WTC11 (cell line): ENCODE measurements at regions not wholly inside any gene's neighbourhood (a gene's known extent, or its start where the extent isn't known, plus 50 kb on each side); places are given as distances from the start of the nearest gene placed in this dataset.
"Not testable (repeated sequence)": the region's sequence is repeated elsewhere in the genome, so short reads cannot be mapped to it uniquely, and the experiment has no call there.

Experiments
- ATAC-seq: fragments of 200-7000 bp; cut with Tn5 transposase; 2 replicates; pipeline ENCODE4 v1.10.0; 2021; ENCODE audit warnings: mild to moderate bottlenecking, moderate library complexity
- CTCF ChIA-PET: fragments of 300-600 bp; sonication (Branson Sonifier 250); formaldehyde crosslinking; loops from one replicate; lab custom pipeline; 2021; ENCODE audit warnings: antibody characterized with exemption; lab: Charles Lee
- POLR2A ChIA-PET: fragments of 350-600 bp; sonication (Branson Sonifier 250); formaldehyde crosslinking; loops from one replicate; lab custom pipeline; 2021; ENCODE audit warnings: antibody characterized with exemption; lab: Charles Lee
- DNase-seq: peaks from one replicate; pipeline ENCODE4 v3.0.0; 2021; ENCODE audit warnings: low spot score
- H3K27ac Mint-ChIP-seq: 2 replicates; pipeline ENCODE4 v1.8.0; 2021; ENCODE audit warnings: mixed read lengths
- H3K27me3 Mint-ChIP-seq: 2 replicates; pipeline ENCODE4 v1.8.0; 2021; ENCODE audit warnings: low read depth, mild to moderate bottlenecking, moderate library complexity, mixed read lengths
- H3K36me3 Mint-ChIP-seq: 2 replicates; pipeline ENCODE4 v1.8.0; 2021; ENCODE audit warnings: mixed read lengths
- H3K4me1 Mint-ChIP-seq: 2 replicates; pipeline ENCODE4 v1.8.0; 2022; ENCODE audit warnings: mixed read lengths
- H3K4me3 Mint-ChIP-seq: 2 replicates; pipeline ENCODE4 v1.8.0; 2021; ENCODE audit warnings: mild to moderate bottlenecking, moderate library complexity, mixed read lengths
- H3K9me3 Mint-ChIP-seq: 2 replicates; pipeline ENCODE4 v1.8.0; 2021; ENCODE audit warnings: mixed read lengths
- ATF2 ChIP-seq: sonication (generic); formaldehyde crosslinking; IDR thresholded peaks from 2 replicates; pipeline ENCODE4 v1.8.1; 2022; ENCODE audit warnings: low read depth, missing genetic modification reagents, borderline replicate concordance
- ATF6 ChIP-seq: sonication (generic); formaldehyde crosslinking; IDR thresholded peaks from 2 replicates; pipeline ENCODE4 v1.8.1; 2023; ENCODE audit warnings: mild to moderate bottlenecking, missing genetic modification reagents
- FOXJ3 ChIP-seq: sonication (generic); formaldehyde crosslinking; IDR thresholded peaks from 2 replicates; pipeline ENCODE4 v1.9.0; 2021; ENCODE audit warnings: missing genetic modification reagents, mild to moderate bottlenecking, borderline replicate concordance
- GABPB1 ChIP-seq: sonication (generic); formaldehyde crosslinking; IDR thresholded peaks from 2 replicates; pipeline ENCODE4 v1.8.1; 2023; ENCODE audit warnings: mild to moderate bottlenecking, missing genetic modification reagents
- MYBL2 ChIP-seq: sonication (generic); formaldehyde crosslinking; IDR thresholded peaks from 2 replicates; pipeline ENCODE4 v1.8.1; 2023; ENCODE audit warnings: mild to moderate bottlenecking, moderate library complexity, missing genetic modification reagents
- NFYB ChIP-seq: sonication (generic); formaldehyde crosslinking; conservative IDR thresholded peaks from 2 replicates; pipeline ENCODE4 v1.8.0; 2022; ENCODE audit warnings: low read depth, missing genetic modification reagents
- RELA ChIP-seq: sonication (generic); formaldehyde crosslinking; IDR thresholded peaks from 2 replicates; pipeline ENCODE4 v1.8.1; 2022; ENCODE audit warnings: missing genetic modification reagents, mild to moderate bottlenecking, borderline replicate concordance
- RORB ChIP-seq: fragments of 250-450 bp; sonication (Bioruptor Pico); IDR thresholded peaks from 2 replicates; pipeline ENCODE4 v1.9.0; 2021; ENCODE audit warnings: mild to moderate bottlenecking
- SMAD4 ChIP-seq: sonication (generic); formaldehyde crosslinking; IDR thresholded peaks from 2 replicates; pipeline ENCODE4 v1.8.0; 2022; ENCODE audit warnings: mild to moderate bottlenecking, missing genetic modification reagents
- SP1 ChIP-seq: sonication (generic); formaldehyde crosslinking; conservative IDR thresholded peaks from 2 replicates; pipeline ENCODE4 v1.8.1; 2022; ENCODE audit warnings: missing genetic modification reagents
- STAT6 ChIP-seq: sonication (generic); formaldehyde crosslinking; conservative IDR thresholded peaks from 2 replicates; pipeline ENCODE4 v1.8.1; 2023; ENCODE audit warnings: mild to moderate bottlenecking, low read depth, missing genetic modification reagents, moderate library complexity
- TEAD4 ChIP-seq: sonication (generic); formaldehyde crosslinking; IDR thresholded peaks from 2 replicates; pipeline ENCODE4 v1.8.0; 2022; ENCODE audit warnings: mild to moderate bottlenecking, missing genetic modification reagents
- ZNF121 ChIP-seq: sonication (generic); formaldehyde crosslinking; IDR thresholded peaks from 2 replicates; pipeline ENCODE4 v1.8.0; 2023; ENCODE audit warnings: missing genetic modification reagents
- ZNF317 ChIP-seq: sonication (generic); formaldehyde crosslinking; IDR thresholded peaks from 2 replicates; pipeline ENCODE4 v1.8.1; 2023; ENCODE audit warnings: low read depth, mild to moderate bottlenecking, moderate library complexity, missing genetic modification reagents, borderline replicate concordance
- ZNF416 ChIP-seq: fragments of 250-450 bp; sonication (Bioruptor Pico); IDR thresholded peaks from 2 replicates; pipeline ENCODE4 v1.9.0; 2021; ENCODE audit warnings: mild to moderate bottlenecking, inconsistent platforms
- ZNF423 ChIP-seq: fragments of 250-450 bp; sonication (Bioruptor Pico); IDR thresholded peaks from 2 replicates; pipeline ENCODE4 v2.1.2; 2022; ENCODE audit warnings: mild to moderate bottlenecking, moderate library complexity
- ZNF425 ChIP-seq: fragments of 250-450 bp; sonication (Bioruptor Pico); conservative IDR thresholded peaks from 2 replicates; pipeline ENCODE4 v1.9.0; 2021; ENCODE audit warnings: mild to moderate bottlenecking
- ZNF532 ChIP-seq: fragments of 250-450 bp; sonication (Bioruptor Pico); IDR thresholded peaks from 2 replicates; pipeline ENCODE4 v1.9.0; 2021; ENCODE audit warnings: mild to moderate bottlenecking, borderline replicate concordance

GRCh38 chrX:3940000-3940610, 226.7 kb upstream of the PRKX start:
- no peaks in the 10 kb centered on the region for H3K36me3 Mint-ChIP-seq
- ChIA-PET CTCF (interaction anchor here (1.6 kb wide), 1 partner anchor 23 kb away, joined by 5 read pairs; no protein-coding TSS in a partner anchor), POLR2A (no interaction called here)
- no peak overlapping the region for H3K4me3 Mint-ChIP-seq
- TF ChIP-seq ZNF416, result no peak
- no peak for TF ChIP-seq ZNF423 (CRISPR knock-in tag)
- no peak for TF ChIP-seq GABPB1
- TF ChIP-seq SP1 (CRISPR knock-in tag), result no peak
- no peak; the same call in 1 of the 2 replicates for ATAC-seq
- H3K9me3 Mint-ChIP-seq, result peaks cover 5% of the 10 kb centered on the region; the same call in 1 of the 2 replicates
- no peak for DNase-seq
- H3K27ac Mint-ChIP-seq, result no peak overlapping the region
- peaks cover 4% of the 10 kb centered on the region; the same call in 1 of the 2 replicates for H3K4me1 Mint-ChIP-seq
- peaks cover 2% of the 10 kb centered on the region; the same call in 1 of the 2 replicates for H3K27me3 Mint-ChIP-seq

GRCh38 chrX:3938587-3938986, 225.1 kb upstream of the PRKX start:
- no peak for ATAC-seq
- no peak for DNase-seq
- POLR2A ChIA-PET, result no interaction called here
- H3K27me3 Mint-ChIP-seq, result peaks cover 2% of the 10 kb centered on the region; the same call in 1 of the 2 replicates
- H3K27ac Mint-ChIP-seq, result no peak overlapping the region
- no peak for TF ChIP-seq ATF2
- TF ChIP-seq GABPB1, result no peak
- no peak for TF ChIP-seq ZNF425 (CRISPR knock-in tag)
- TF ChIP-seq ATF6, result no peak
- no peak for TF ChIP-seq SMAD4 (CRISPR knock-in tag)
- no peak for TF ChIP-seq TEAD4 (CRISPR knock-in tag)
- no peak for TF ChIP-seq NFYB (CRISPR knock-in tag)
- no peak for TF ChIP-seq ZNF532
- TF ChIP-seq FOXJ3, result no peak
- TF ChIP-seq STAT6 (CRISPR knock-in tag), result no peak
- TF ChIP-seq RORB (CRISPR knock-in tag), result no peak
- no peak for TF ChIP-seq ZNF317 (CRISPR knock-in tag)
- TF ChIP-seq RELA (CRISPR knock-in tag), result no peak
- no peak for TF ChIP-seq SP1 (CRISPR knock-in tag)
- TF ChIP-seq MYBL2, result no peak
- no peak for TF ChIP-seq ZNF121
- H3K4me3 Mint-ChIP-seq, result no peak overlapping the region
- peaks cover 5% of the 10 kb centered on the region; the same call in 1 of the 2 replicates for H3K9me3 Mint-ChIP-seq
- CTCF ChIA-PET, result no interaction called here
- no peaks in the 10 kb centered on the region for H3K36me3 Mint-ChIP-seq
- H3K4me1 Mint-ChIP-seq, result peaks cover 4% of the 10 kb centered on the region; the same call in 1 of the 2 replicates

- H3K27ac Mint-ChIP-seq, H3K4me1 Mint-ChIP-seq, H3K4me3 Mint-ChIP-seq, ATAC-seq, H3K27me3 Mint-ChIP-seq, H3K9me3 Mint-ChIP-seq, POLR2A ChIA-PET, CTCF ChIA-PET, H3K36me3 Mint-ChIP-seq, DNase-seq: not testable (repeated sequence)
Measured at GRCh38 chrX:3935196-3935595, 221.7 kb upstream of the PRKX start.
